GM03348 (cell line): ENCODE measurements at regions not wholly inside any gene's neighbourhood (a gene's known extent, or its start where the extent isn't known, plus 50 kb on each side); places are given as distances from the start of the nearest gene placed in this dataset.

Experiments used
- DNase-seq: peaks from one replicate; pipeline ENCODE4 v3.0.0; 2012; ENCODE audit warnings: low spot score

GRCh38 chr13:107329991-107330390 lies 762.1 kb upstream of the ARGLU1 start:
- DNase-seq = no peak

- no peak for DNase-seq
Observed at GRCh38 chr13:107324416-107325204, 756.7 kb upstream of the ARGLU1 start.

- no peak for DNase-seq
Observed at GRCh38 chr13:107322228-107322627, 754.3 kb upstream of the ARGLU1 start.

GRCh38 chr13:107305178-107305577 lies 737.2 kb upstream of the ARGLU1 start:
- DNase-seq = no peak

GRCh38 chr13:107301724-107302374 lies 733.9 kb upstream of the ARGLU1 start:
- DNase-seq = no peak

GRCh38 chr13:107299717-107300116 lies 731.8 kb upstream of the ARGLU1 start:
- DNase-seq = no peak

GRCh38 chr13:107296804-107297203 lies 728.9 kb upstream of the ARGLU1 start:
- no peak for DNase-seq

- DNase-seq = no peak
Observed at GRCh38 chr13:107295416-107296140, 727.6 kb upstream of the ARGLU1 start.

GRCh38 chr13:107293924-107294323 lies 726.0 kb upstream of the ARGLU1 start:
- no peak for DNase-seq

- DNase-seq = no peak
Observed at GRCh38 chr13:107291875-107292274, 723.9 kb upstream of the ARGLU1 start.

GRCh38 chr13:107289540-107289939 lies 721.6 kb upstream of the ARGLU1 start:
- no peak for DNase-seq

GRCh38 chr13:107284173-107284572 lies 716.2 kb upstream of the ARGLU1 start:
- no peak for DNase-seq

- no peak for DNase-seq
Observed at GRCh38 chr13:107277911-107278310, 710.0 kb upstream of the ARGLU1 start.

- DNase-seq = no peak
Observed at GRCh38 chr13:107276936-107277335, 709.0 kb upstream of the ARGLU1 start.

- DNase-seq = no peak
Observed at GRCh38 chr13:107275945-107276614, 708.1 kb upstream of the ARGLU1 start.

- no peak for DNase-seq
Observed at GRCh38 chr13:107275312-107275711, 707.4 kb upstream of the ARGLU1 start.

- DNase-seq = no peak
Observed at GRCh38 chr13:107271227-107271626, 703.3 kb upstream of the ARGLU1 start.

GRCh38 chr13:107266657-107267056 lies 698.7 kb upstream of the ARGLU1 start:
- DNase-seq = no peak

- no peak for DNase-seq
Observed at GRCh38 chr13:107258599-107259187, 690.8 kb upstream of the ARGLU1 start.

GRCh38 chr13:107254392-107254791 lies 686.5 kb upstream of the ARGLU1 start:
- no peak for DNase-seq

- DNase-seq = no peak
Observed at GRCh38 chr13:107252428-107252827, 684.5 kb upstream of the ARGLU1 start.

GRCh38 chr13:107252021-107252420 lies 684.1 kb upstream of the ARGLU1 start:
- no peak for DNase-seq
